ENCODE measurements at regions not wholly inside any gene's neighbourhood (a gene's known extent, or its start where the extent isn't known, plus 50 kb on each side); places are given as distances from the start of the nearest gene placed in this dataset.

GRCh38 chr22:48866906-48867681 lies 960.6 kb downstream of the BRD1 start:
- Histone ChIP-seq H2BK15ac (ENCODE audit: low read depth, low read length) (no peak overlapping the region), H3K23ac (ENCODE audit: low read depth, low read length) (no peak overlapping the region), H3K27me3 (ENCODE audit: control insufficient read depth, insufficient read depth, low read length) (no peaks in the 10 kb centered on the region), H3K36me3 (ENCODE audit: control insufficient read depth, insufficient read depth, low read length) (no peaks in the 10 kb centered on the region), H3K9me1 (ENCODE audit: insufficient read depth, low read length) (no peaks in the 10 kb centered on the region), H3K56ac (ENCODE audit: extremely low read depth, insufficient read depth, low read length) (no peak overlapping the region), H3K9me3 (ENCODE audit: control insufficient read depth, insufficient read depth, low read length) (peaks cover 51% of the 10 kb centered on the region), H3K4ac (ENCODE audit: low read depth, low read length) (no peak overlapping the region), H3K9ac (ENCODE audit: low read depth, low read length) (no peak overlapping the region), H2BK5ac (ENCODE audit: low read depth, low read length, poor library complexity, severe bottlenecking) (no peak overlapping the region), H3K4me1 (ENCODE audit: control insufficient read depth, insufficient read depth, low read length) (no peaks in the 10 kb centered on the region), H4K20me1 (ENCODE audit: insufficient read depth, low read length) (no peaks in the 10 kb centered on the region), H4K8ac (ENCODE audit: low read depth in 2 of 2, low read length in 2 of 2) (no peak overlapping the region), H4K91ac (ENCODE audit: insufficient read depth, low read depth, low read length) (no peak overlapping the region), H3K79me1 (ENCODE audit: low read depth in 1 of 2, low read length in 2 of 2) (no peaks in the 10 kb centered on the region), H2BK120ac (ENCODE audit: low read depth, low read length) (no peak overlapping the region), H2AK9ac (replicated peaks; ENCODE audit: low read depth, low read length, poor library complexity) (no peak overlapping the region), H2AK5ac (ENCODE audit: low read depth, low read length) (no peak overlapping the region), H3K4me2 (ENCODE audit: low read depth, low read length) (no peak overlapping the region), H3K4me3 (ENCODE audit: insufficient read depth, low read depth, low read length) (no peak overlapping the region), H3K27ac (ENCODE audit: insufficient read depth, low read length) (no peak overlapping the region), H3K14ac (replicated peaks; ENCODE audit: low read depth, low read length) (no peak overlapping the region), H4K5ac (ENCODE audit: low read depth, low read length) (no peak overlapping the region), H2BK20ac (ENCODE audit: low read depth, low read length) (no peak overlapping the region), H2AFZ (replicated peaks; ENCODE audit: low read length, poor library complexity) (no peak overlapping the region), H3K18ac (ENCODE audit: low read depth, low read length) (no peak overlapping the region)
- ChIA-PET CTCF (no interaction called here), POLR2A (ENCODE audit: unreplicated experiment) (no interaction called here)
- TF ChIP-seq CEBPB (IDR thresholded peaks at IDR 0.05; ENCODE audit: low read depth, low read length), result no peak
- no peak for TF ChIP-seq POLR2A (IDR thresholded peaks at IDR 0.05; ENCODE audit: low read depth, low read length)
- TF ChIP-seq CHD1 (IDR thresholded peaks at IDR 0.05; ENCODE audit: low read depth, low read length), result no peak
- TF ChIP-seq SMC3 (IDR thresholded peaks at IDR 0.05; ENCODE audit: low read depth, low read length), result no peak
- TF ChIP-seq BHLHE40 (IDR thresholded peaks at IDR 0.05; ENCODE audit: low read depth, low read length), result no peak
- no peak for DNase-seq
- in situ Hi-C loops (cut with MboI; ENCODE audit: low sequenced_read_pairs), result no loop called here
- no peak for ATAC-seq (ENCODE audit: low read depth)
- intact Hi-C loops (cut with micrococcal nuclease), result no loop called here
- WGBS, 2 experiments (ENCODE audit: extremely low coverage in 2 of 2, insufficient read length in 1 of 2), result 65% methylated on average over 7 of the region's 22 CpGs; no CpG with 5 or more reads in 1 of the 2 experiments
- dilution Hi-C loops (cut with HindIII; ENCODE audit: low sequenced_read_pairs, unreplicated experiment), result no loop called here
- no TSS peak for BruUV-seq (replicated peaks)

All from IMR-90 (cell line).